ENCODE measurements at regions not wholly inside any gene's neighbourhood (a gene's known extent, or its start where the extent isn't known, plus 50 kb on each side); places are given as distances from the start of the nearest gene placed in this dataset.

DNA sequence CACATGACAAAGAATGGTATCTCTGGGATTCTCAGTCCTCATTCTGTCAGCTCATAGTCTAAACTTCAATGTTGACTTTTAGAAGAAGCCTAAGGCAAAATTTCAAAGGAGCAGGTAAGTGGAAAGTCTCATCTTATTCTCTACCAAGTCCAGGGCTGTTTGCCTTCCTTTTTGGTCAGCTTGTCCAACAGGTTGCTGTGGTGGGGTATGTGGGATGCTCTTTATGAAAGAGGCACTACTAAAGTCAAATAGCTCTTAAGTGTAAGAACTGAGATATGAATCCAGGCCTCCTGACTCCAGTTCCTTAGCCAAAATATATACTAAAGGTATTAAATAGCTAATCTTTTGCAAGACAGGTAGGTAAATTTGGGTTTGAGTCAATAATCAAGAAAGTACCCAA lies 540.6 kb upstream of the SPRY2 start:
- DNase-seq (ENCODE audit: low read depth, low spot score) = no peak
- ChIA-PET CTCF (interaction anchor here (1.5 kb wide), 1 partner anchor 12 kb away, joined by 5 read pairs; no protein-coding TSS in a partner anchor), POLR2A (no interaction called here)
- H3K4me1 ChIP-seq (ENCODE audit: control insufficient read depth, extremely low read depth, insufficient read depth, low read length) = no peaks in the 10 kb centered on the region
- H3K27me3 ChIP-seq (ENCODE audit: control insufficient read depth in 2 of 2, insufficient read depth in 2 of 2, low read length in 2 of 2) = no peaks in the 10 kb centered on the region
- H3K27ac ChIP-seq (ENCODE audit: insufficient read depth, low read depth, low read length) = no peak overlapping the region
- H3K4me3 ChIP-seq (replicated peaks in 1 of 3; ENCODE audit: insufficient read depth in 1 of 3, low read depth in 1 of 3, low read length in 3 of 3) = no peak overlapping the region
- no peaks in the 10 kb centered on the region for H3K79me2 ChIP-seq (ENCODE audit: control insufficient read depth, insufficient read depth, low read length)
- H3K4me2 ChIP-seq (ENCODE audit: insufficient read depth, low read length) = no peak overlapping the region
- no peak overlapping the region for H2AFZ ChIP-seq (ENCODE audit: low read depth, low read length)
- no TSS peak for BruUV-seq (replicated peaks)
- TF ChIP-seq CTCF (IDR thresholded peaks at IDR 0.05; ENCODE audit: extremely low read depth in 1 of 2, insufficient read depth in 1 of 2, low read depth in 1 of 2, low read length in 2 of 2) (no peak), MYC (IDR thresholded peaks at IDR 0.05; ENCODE audit: low read depth, low read length) (no peak), EZH2 (IDR thresholded peaks at IDR 0.05; ENCODE audit: borderline replicate concordance, low read depth, low read length, severe bottlenecking) (no peak), GATA2 (IDR thresholded peaks at IDR 0.05; ENCODE audit: insufficient read depth, insufficient read length, low read depth, low read length) (no peak), FOS (IDR thresholded peaks at IDR 0.05; ENCODE audit: borderline replicate concordance, insufficient read depth, low read length) (no peak), POLR2AphosphoS5 (IDR thresholded peaks at IDR 0.05; ENCODE audit: insufficient read depth, low read depth, low read length) (no peak), POLR2A (IDR thresholded peaks at IDR 0.05; ENCODE audit: low read depth, low read length) (no peak), JUN (IDR thresholded peaks at IDR 0.05; ENCODE audit: borderline replicate concordance, insufficient read depth, insufficient read length, low read depth) (no peak)
- TF ChIP-seq, protein P1, sequence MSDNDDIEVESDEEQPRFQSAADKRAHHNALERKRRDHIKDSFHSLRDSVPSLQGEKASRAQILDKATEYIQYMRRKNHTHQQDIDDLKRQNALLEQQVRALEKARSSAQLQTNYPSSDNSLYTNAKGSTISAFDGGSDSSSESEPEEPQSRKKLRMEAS (IDR thresholded peaks at IDR 0.05; ENCODE audit: insufficient read depth, insufficient read length) = no peak
- FAIRE-seq = no peak
- H3K9me3 ChIP-seq (replicated peaks; ENCODE audit: control insufficient read depth, insufficient read depth, low read length) = no peaks in the 10 kb centered on the region
- dilution Hi-C loops (cut with MboI; ENCODE audit: extremely low pct_ligation_motif_present, low sequenced_read_pairs) (no loop called here), intact Hi-C loops (cut with micrococcal nuclease) (no loop called here)
- no peaks in the 10 kb centered on the region for H4K20me1 ChIP-seq (replicated peaks; ENCODE audit: control insufficient read depth, extremely low read depth, insufficient read depth, low read length)
- H3K36me3 ChIP-seq (ENCODE audit: control insufficient read depth in 2 of 2, extremely low read depth in 1 of 2, insufficient read depth in 2 of 2, low read length in 2 of 2) = no peaks in the 10 kb centered on the region
- H3K9me1 ChIP-seq (replicated peaks; ENCODE audit: control insufficient read depth, extremely low read depth, insufficient read depth, low read length) = peaks cover 2% of the 10 kb centered on the region
- H3K9ac ChIP-seq (replicated peaks; ENCODE audit: extremely low read depth, insufficient read depth, low read length) = no peak overlapping the region

Data from endothelial cell of umbilical vein (primary cell).